ENCODE measurements at regions not wholly inside any gene's neighbourhood (a gene's known extent, or its start where the extent isn't known, plus 50 kb on each side); places are given as distances from the start of the nearest gene placed in this dataset.
"Not testable (repeated sequence)": the region's sequence is repeated elsewhere in the genome, so short reads cannot be mapped to it uniquely, and the experiment has no call there.

DNA sequence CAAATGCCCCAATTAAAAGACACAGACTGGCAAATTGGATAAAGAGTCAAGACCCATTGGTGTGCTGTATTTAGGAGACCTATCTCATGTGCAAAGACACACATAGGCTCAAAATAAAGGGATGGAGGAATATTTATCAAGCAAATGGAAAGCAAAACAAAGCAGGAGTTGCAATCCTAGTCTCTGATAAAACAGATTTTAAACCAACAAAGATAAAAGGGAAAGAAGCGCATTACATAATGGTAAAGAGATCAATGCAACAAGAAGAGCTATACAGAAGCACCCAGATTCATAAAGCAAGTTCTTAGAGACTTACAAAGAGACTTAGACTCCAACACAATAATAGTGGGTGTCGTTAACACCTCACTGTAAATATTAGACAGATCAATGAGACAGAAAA lies 350.9 kb upstream of the SPRY2 start:
- POLR2A ChIA-PET; H3K27me3 Mint-ChIP-seq; H3K27ac ChIP-seq (ENCODE audit: low read length); H3K27ac Mint-ChIP-seq; H3K36me3 Mint-ChIP-seq; H3K4me3 Mint-ChIP-seq; H3K9me3 ChIP-seq; H3K27me3 ChIP-seq (replicated peaks in 1 of 2; ENCODE audit: control insufficient read depth in 2 of 2, extremely low read depth in 1 of 2, insufficient read depth in 2 of 2, low read length in 1 of 2); H3K4me3 ChIP-seq (ENCODE audit: control insufficient read depth in 1 of 2, extremely low read depth in 1 of 2, low read length in 1 of 2); H3K36me3 ChIP-seq (ENCODE audit: control insufficient read depth in 2 of 2, extremely low read depth in 1 of 2, insufficient read depth in 1 of 2, low read length in 1 of 2); CTCF ChIA-PET; ATAC-seq (replicated peaks in 1 of 4); DNase-seq; H3K4me1 Mint-ChIP-seq; H3K4me1 ChIP-seq (ENCODE audit: control insufficient read depth in 1 of 2, extremely low read depth in 1 of 2, insufficient read depth in 2 of 2, low read length in 2 of 2): not testable (repeated sequence)
- WGBS (ENCODE audit: insufficient coverage), result no CpG with 5 or more reads among the region's 2 CpGs
- peaks cover 9 to 28% (median 26%) of the 10 kb centered on the region in 3 donors for H3K9me3 Mint-ChIP-seq

DNA sequence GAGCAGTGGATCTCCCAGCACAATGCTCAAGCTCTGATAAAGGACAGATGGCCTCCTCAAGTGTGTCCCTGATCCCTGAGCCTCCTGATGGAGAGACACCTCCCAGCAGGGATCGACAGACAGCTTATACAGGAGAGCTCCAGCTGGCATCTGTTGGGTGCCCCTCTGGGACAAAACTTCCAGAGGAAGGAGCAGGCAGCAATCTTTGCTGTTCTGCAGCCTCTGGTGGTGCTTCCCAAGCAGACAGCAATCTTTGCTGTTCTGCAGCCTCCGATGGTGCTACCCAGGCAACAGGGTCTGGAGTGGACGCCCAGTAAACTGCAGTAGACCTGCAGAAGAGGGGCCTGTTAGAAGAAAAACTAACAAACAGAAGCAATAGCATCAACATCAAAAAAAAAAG lies 349.3 kb upstream of the SPRY2 start:
- Mint-ChIP-seq H3K27me3 (no peaks in the 10 kb centered on the region), H3K9me3 (peaks cover 9 to 28% (median 27%) of the 10 kb centered on the region in 3 donors), H3K4me1 (no peaks in the 10 kb centered on the region), H3K4me3 (no peak overlapping the region), H3K36me3 (no peaks in the 10 kb centered on the region), H3K27ac (no peak overlapping the region)
- 72% methylated on average over 3 of the region's 3 CpGs for WGBS (ENCODE audit: insufficient coverage)
- Histone ChIP-seq H3K9me3 (peaks cover 2% of the 10 kb centered on the region), H3K27me3 (replicated peaks in 1 of 2; ENCODE audit: control insufficient read depth in 2 of 2, extremely low read depth in 1 of 2, insufficient read depth in 2 of 2, low read length in 1 of 2) (peaks cover 0 to 2% of the 10 kb centered on the region in 2 experiments), H3K4me1 (ENCODE audit: control insufficient read depth in 1 of 2, extremely low read depth in 1 of 2, insufficient read depth in 2 of 2, low read length in 2 of 2) (no peaks in the 10 kb centered on the region), H3K36me3 (ENCODE audit: control insufficient read depth in 2 of 2, extremely low read depth in 1 of 2, insufficient read depth in 1 of 2, low read length in 1 of 2) (no peaks in the 10 kb centered on the region), H3K4me3 (ENCODE audit: control insufficient read depth in 1 of 2, extremely low read depth in 1 of 2, low read length in 1 of 2) (no peak overlapping the region), H3K27ac (ENCODE audit: low read length) (no peak overlapping the region)
- no peak for DNase-seq
- ATAC-seq (replicated peaks in 1 of 4), result no peak
- POLR2A ChIA-PET, result no interaction called here
- CTCF ChIA-PET, result no interaction called here

DNA sequence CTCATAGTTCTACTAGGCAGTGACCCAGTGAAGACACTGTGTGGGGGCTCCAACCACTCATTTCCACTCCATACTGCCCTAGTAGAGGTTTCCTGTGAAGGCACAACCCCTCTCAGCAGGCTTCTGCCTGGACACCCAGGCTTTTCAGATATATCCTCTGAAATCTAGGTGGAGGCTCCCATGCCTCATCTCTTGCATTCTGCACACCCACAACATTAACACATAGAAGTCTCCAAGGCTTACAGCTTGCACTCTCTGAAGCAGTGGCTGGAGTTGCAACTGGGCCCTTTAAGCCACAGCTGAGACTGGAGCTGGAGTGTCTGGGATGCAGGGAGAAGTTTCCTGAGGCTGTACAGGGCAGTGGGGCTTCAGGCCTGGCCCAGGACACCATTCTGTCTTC lies 347.7 kb upstream of the SPRY2 start:
- no peaks in the 10 kb centered on the region for H3K4me1 Mint-ChIP-seq
- no peaks in the 10 kb centered on the region for H3K4me1 ChIP-seq (ENCODE audit: control insufficient read depth in 1 of 2, extremely low read depth in 1 of 2, insufficient read depth in 2 of 2, low read length in 2 of 2)
- no peak overlapping the region for H3K4me3 ChIP-seq (ENCODE audit: control insufficient read depth in 1 of 2, extremely low read depth in 1 of 2, low read length in 1 of 2)
- H3K36me3 ChIP-seq (ENCODE audit: control insufficient read depth in 2 of 2, extremely low read depth in 1 of 2, insufficient read depth in 1 of 2, low read length in 1 of 2), result no peaks in the 10 kb centered on the region
- H3K27me3 ChIP-seq (replicated peaks in 1 of 2; ENCODE audit: control insufficient read depth in 2 of 2, extremely low read depth in 1 of 2, insufficient read depth in 2 of 2, low read length in 1 of 2), result peaks cover 0 to 2% of the 10 kb centered on the region in 2 experiments
- ATAC-seq (replicated peaks in 1 of 4) (no peak), DNase-seq (no peak)
- H3K27ac Mint-ChIP-seq, result no peak overlapping the region
- CTCF ChIA-PET, result no interaction called here
- POLR2A ChIA-PET, result interaction anchor here in 1 of 2 donors (0.6 kb wide), 1 partner anchor 95 kb away, joined by 3 read pairs; no protein-coding TSS in a partner anchor
- H3K27me3 Mint-ChIP-seq, result no peaks in the 10 kb centered on the region
- H3K4me3 Mint-ChIP-seq, result no peak overlapping the region
- peaks cover 9 to 28% (median 27%) of the 10 kb centered on the region in 3 donors for H3K9me3 Mint-ChIP-seq
- H3K27ac ChIP-seq (ENCODE audit: low read length), result no peak overlapping the region
- peaks cover 2% of the 10 kb centered on the region for H3K9me3 ChIP-seq
- no peaks in the 10 kb centered on the region for H3K36me3 Mint-ChIP-seq

DNA sequence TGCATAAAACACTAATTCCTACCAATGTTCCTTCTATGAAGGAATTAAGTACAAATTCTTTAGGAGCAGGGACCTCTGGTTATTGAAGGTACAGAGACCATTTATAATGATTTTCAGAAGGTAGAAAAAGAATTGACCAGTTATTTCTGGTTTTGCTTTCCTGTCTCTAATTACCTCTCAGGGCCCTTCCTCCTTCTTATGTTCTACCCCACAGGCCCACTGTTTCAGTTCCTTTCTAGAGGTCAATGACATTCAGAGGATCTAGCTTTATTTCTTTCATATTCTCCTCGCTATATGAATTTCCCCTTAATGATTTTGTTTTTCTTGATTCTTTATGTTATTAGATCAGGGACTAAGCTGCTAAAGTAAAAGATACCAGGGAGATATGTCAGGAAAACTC lies 345.0 kb upstream of the SPRY2 start:
- ChIA-PET CTCF (no interaction called here), POLR2A (no interaction called here)
- DNase-seq (no peak), ATAC-seq (replicated peaks in 1 of 4) (no peak)
- Histone ChIP-seq H3K36me3 (ENCODE audit: control insufficient read depth in 2 of 2, extremely low read depth in 1 of 2, insufficient read depth in 1 of 2, low read length in 1 of 2) (no peaks in the 10 kb centered on the region), H3K4me1 (ENCODE audit: control insufficient read depth in 1 of 2, extremely low read depth in 1 of 2, insufficient read depth in 2 of 2, low read length in 2 of 2) (no peaks in the 10 kb centered on the region), H3K9me3 (peaks cover 2% of the 10 kb centered on the region), H3K4me3 (ENCODE audit: control insufficient read depth in 1 of 2, extremely low read depth in 1 of 2, low read length in 1 of 2) (no peak overlapping the region), H3K27ac (ENCODE audit: low read length) (no peak overlapping the region), H3K27me3 (replicated peaks in 1 of 2; ENCODE audit: control insufficient read depth in 2 of 2, extremely low read depth in 1 of 2, insufficient read depth in 2 of 2, low read length in 1 of 2) (peaks cover 0 to 2% of the 10 kb centered on the region in 2 experiments)
- Mint-ChIP-seq H3K36me3 (no peaks in the 10 kb centered on the region), H3K27me3 (no peaks in the 10 kb centered on the region), H3K4me3 (no peak overlapping the region), H3K9me3 (peaks cover 4 to 15% (median 14%) of the 10 kb centered on the region in 3 donors), H3K27ac (no peak overlapping the region), H3K4me1 (no peaks in the 10 kb centered on the region)
- no CpG with 5 or more reads among the region's 1 CpG for WGBS (ENCODE audit: insufficient coverage)

GRCh38 chr13:80684217-80684991 lies 343.5 kb upstream of the SPRY2 start:
- Mint-ChIP-seq H3K27ac (no peak overlapping the region), H3K4me1 (no peaks in the 10 kb centered on the region), H3K36me3 (no peaks in the 10 kb centered on the region), H3K4me3 (no peak overlapping the region), H3K9me3 (peaks cover 6 to 13% (median 9%) of the 10 kb centered on the region in 3 donors), H3K27me3 (no peaks in the 10 kb centered on the region)
- ATAC-seq (replicated peaks in 1 of 4) (no peak), DNase-seq (no peak)
- H3K4me1 ChIP-seq (ENCODE audit: control insufficient read depth in 1 of 2, extremely low read depth in 1 of 2, insufficient read depth in 2 of 2, low read length in 2 of 2), result no peaks in the 10 kb centered on the region
- no peaks in the 10 kb centered on the region for H3K9me3 ChIP-seq
- ChIA-PET POLR2A (no interaction called here), CTCF (no interaction called here)
- 13% methylated on average over 1 of the region's 2 CpGs for whole genome bisulfite sequencing (ENCODE audit: insufficient coverage)
- H3K27me3 ChIP-seq (replicated peaks in 1 of 2; ENCODE audit: control insufficient read depth in 2 of 2, extremely low read depth in 1 of 2, insufficient read depth in 2 of 2, low read length in 1 of 2), result no peaks in the 10 kb centered on the region
- H3K36me3 ChIP-seq (ENCODE audit: control insufficient read depth in 2 of 2, extremely low read depth in 1 of 2, insufficient read depth in 1 of 2, low read length in 1 of 2), result no peaks in the 10 kb centered on the region
- no peak overlapping the region for H3K27ac ChIP-seq (ENCODE audit: low read length)
- H3K4me3 ChIP-seq (ENCODE audit: control insufficient read depth in 1 of 2, extremely low read depth in 1 of 2, low read length in 1 of 2), result no peak overlapping the region

DNA sequence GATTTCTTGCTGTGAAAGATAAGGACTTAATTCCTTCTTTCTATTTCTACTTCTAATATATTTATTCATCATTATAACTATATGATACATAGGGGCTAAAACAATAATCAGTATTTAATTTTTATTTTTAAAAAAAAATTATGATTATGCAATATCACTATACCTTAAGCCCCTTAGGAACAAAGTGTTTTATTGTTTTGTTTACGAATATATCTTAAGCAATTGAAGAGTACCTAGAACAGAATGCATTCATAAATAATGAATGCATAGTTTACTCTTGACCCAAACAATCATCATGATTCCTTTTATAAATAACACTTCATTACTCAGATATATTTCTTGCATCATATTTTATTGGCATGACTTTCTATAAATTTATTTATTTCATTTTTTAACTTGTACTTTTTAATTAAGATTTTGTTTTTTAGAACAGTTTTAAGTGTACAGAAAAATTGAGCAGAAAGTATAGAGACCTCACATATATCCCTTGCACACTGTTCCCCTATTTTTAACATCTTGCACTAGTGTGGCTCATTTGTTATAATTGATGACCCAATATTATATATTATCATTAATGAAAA lies 339.9 kb upstream of the SPRY2 start:
- no CpG with 5 or more reads among the region's 1 CpG for WGBS (ENCODE audit: insufficient coverage)
- Mint-ChIP-seq H3K4me3 (no peak overlapping the region), H3K36me3 (no peaks in the 10 kb centered on the region), H3K9me3 (peaks cover 10 to 15% (median 13%) of the 10 kb centered on the region in 3 donors), H3K27me3 (no peaks in the 10 kb centered on the region), H3K4me1 (no peaks in the 10 kb centered on the region), H3K27ac (no peak overlapping the region)
- H3K4me1 ChIP-seq (ENCODE audit: control insufficient read depth in 1 of 2, extremely low read depth in 1 of 2, insufficient read depth in 2 of 2, low read length in 2 of 2), result no peaks in the 10 kb centered on the region
- no peaks in the 10 kb centered on the region for H3K27me3 ChIP-seq (replicated peaks in 1 of 2; ENCODE audit: control insufficient read depth in 2 of 2, extremely low read depth in 1 of 2, insufficient read depth in 2 of 2, low read length in 1 of 2)
- no peaks in the 10 kb centered on the region for H3K9me3 ChIP-seq
- H3K36me3 ChIP-seq (ENCODE audit: control insufficient read depth in 2 of 2, extremely low read depth in 1 of 2, insufficient read depth in 1 of 2, low read length in 1 of 2), result no peaks in the 10 kb centered on the region
- H3K4me3 ChIP-seq (ENCODE audit: control insufficient read depth in 1 of 2, extremely low read depth in 1 of 2, low read length in 1 of 2), result no peak overlapping the region
- no peak overlapping the region for H3K27ac ChIP-seq (ENCODE audit: low read length)
- ATAC-seq (replicated peaks in 1 of 4), result no peak
- DNase-seq, result no peak
- CTCF ChIA-PET, result no interaction called here
- POLR2A ChIA-PET, result no interaction called here
